ENCODE measurements at regions not wholly inside any gene's neighbourhood (a gene's known extent, or its start where the extent isn't known, plus 50 kb on each side); places are given as distances from the start of the nearest gene placed in this dataset.

DNA sequence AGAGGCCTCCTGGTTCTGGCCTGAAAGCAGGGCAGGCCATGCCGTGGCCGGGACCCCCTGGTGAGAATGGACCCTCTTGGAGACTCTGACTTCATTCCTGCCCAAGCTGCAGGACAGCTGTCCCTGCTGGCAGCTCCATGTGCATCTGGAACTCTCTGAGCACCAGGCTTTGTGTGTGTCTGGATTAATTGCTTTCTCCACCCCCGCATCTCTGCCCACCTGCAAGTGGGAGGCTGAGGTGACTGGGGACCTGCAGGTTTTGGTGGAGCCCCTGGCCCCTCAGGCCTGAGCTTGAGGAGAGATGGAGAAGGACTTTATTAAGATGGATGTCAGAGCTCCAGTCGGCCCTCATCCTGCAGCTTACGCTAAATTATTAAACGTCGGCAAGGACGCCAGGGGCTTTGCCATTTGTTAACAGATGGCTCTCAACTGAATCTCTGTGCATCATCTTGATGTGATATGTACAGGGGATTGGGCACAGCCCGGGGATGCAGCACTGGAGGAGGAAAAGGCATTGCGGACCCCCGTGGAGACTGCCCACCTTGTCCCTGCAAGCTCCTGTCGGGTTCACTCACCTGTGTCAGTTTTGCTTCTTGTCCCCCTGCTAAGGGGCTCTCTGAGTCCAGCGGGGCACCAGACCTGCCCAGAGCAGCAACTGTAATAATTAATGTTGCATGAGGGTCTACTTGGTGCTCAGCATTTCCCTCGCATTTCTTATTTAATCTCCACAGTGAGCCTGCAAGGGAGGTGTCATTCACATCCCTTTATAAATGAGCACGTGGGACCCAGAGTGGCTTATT is 154.1 kb upstream of the RPL38 start:
- CTCF ChIA-PET (ENCODE audit: low intra/inter-chr PET ratio), result interaction anchor here (1.2 kb wide), 1 partner anchor 127 kb away, joined by 3 read pairs; no protein-coding TSS in a partner anchor
- TF ChIP-seq, protein P1, sequence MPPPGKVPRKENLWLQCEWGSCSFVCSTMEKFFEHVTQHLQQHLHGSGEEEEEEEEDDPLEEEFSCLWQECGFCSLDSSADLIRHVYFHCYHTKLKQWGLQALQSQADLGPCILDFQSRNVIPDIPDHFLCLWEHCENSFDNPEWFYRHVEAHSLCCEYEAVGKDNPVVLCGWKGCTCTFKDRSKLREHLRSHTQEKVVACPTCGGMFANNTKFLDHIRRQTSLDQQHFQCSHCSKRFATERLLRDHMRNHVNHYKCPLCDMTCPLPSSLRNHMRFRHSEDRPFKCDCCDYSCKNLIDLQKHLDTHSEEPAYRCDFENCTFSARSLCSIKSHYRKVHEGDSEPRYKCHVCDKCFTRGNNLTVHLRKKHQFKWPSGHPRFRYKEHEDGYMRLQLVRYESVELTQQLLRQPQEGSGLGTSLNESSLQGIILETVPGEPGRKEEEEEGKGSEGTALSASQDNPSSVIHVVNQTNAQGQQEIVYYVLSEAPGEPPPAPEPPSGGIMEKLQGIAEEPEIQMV (tag; conservative IDR thresholded peaks at IDR 0.05; ENCODE audit: low read depth), result no peak
- TF ChIP-seq PHB2 (IDR thresholded peaks at IDR 0.05; ENCODE audit: low read depth) (no peak), ZNF133 (CRISPR knock-in tag; IDR thresholded peaks at IDR 0.05) (no peak), ZNF592 (IDR thresholded peaks at IDR 0.05) (no peak), ZKSCAN8 (CRISPR knock-in tag; IDR thresholded peaks at IDR 0.05) (no peak), TBP (optimal IDR thresholded peaks at IDR 0.05; ENCODE audit: low read depth, low read length) (no peak), GTF2E2 (tag; IDR thresholded peaks at IDR 0.05) (no peak), XRCC3 (IDR thresholded peaks at IDR 0.05) (no peak)
- TF ChIP-seq, protein P2, sequence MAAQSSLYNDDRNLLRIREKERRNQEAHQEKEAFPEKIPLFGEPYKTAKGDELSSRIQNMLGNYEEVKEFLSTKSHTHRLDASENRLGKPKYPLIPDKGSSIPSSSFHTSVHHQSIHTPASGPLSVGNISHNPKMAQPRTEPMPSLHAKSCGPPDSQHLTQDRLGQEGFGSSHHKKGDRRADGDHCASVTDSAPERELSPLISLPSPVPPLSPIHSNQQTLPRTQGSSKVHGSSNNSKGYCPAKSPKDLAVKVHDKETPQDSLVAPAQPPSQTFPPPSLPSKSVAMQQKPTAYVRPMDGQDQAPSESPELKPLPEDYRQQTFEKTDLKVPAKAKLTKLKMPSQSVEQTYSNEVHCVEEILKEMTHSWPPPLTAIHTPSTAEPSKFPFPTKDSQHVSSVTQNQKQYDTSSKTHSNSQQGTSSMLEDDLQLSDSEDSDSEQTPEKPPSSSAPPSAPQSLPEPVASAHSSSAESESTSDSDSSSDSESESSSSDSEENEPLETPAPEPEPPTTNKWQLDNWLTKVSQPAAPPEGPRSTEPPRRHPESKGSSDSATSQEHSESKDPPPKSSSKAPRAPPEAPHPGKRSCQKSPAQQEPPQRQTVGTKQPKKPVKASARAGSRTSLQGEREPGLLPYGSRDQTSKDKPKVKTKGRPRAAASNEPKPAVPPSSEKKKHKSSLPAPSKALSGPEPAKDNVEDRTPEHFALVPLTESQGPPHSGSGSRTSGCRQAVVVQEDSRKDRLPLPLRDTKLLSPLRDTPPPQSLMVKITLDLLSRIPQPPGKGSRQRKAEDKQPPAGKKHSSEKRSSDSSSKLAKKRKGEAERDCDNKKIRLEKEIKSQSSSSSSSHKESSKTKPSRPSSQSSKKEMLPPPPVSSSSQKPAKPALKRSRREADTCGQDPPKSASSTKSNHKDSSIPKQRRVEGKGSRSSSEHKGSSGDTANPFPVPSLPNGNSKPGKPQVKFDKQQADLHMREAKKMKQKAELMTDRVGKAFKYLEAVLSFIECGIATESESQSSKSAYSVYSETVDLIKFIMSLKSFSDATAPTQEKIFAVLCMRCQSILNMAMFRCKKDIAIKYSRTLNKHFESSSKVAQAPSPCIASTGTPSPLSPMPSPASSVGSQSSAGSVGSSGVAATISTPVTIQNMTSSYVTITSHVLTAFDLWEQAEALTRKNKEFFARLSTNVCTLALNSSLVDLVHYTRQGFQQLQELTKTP (IDR thresholded peaks at IDR 0.05; ENCODE audit: low read depth in 1 of 2, partially characterized antibody in 2 of 2), result no peak
- TF ChIP-seq, protein P3, sequence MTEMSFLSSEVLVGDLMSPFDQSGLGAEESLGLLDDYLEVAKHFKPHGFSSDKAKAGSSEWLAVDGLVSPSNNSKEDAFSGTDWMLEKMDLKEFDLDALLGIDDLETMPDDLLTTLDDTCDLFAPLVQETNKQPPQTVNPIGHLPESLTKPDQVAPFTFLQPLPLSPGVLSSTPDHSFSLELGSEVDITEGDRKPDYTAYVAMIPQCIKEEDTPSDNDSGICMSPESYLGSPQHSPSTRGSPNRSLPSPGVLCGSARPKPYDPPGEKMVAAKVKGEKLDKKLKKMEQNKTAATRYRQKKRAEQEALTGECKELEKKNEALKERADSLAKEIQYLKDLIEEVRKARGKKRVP (CRISPR knock-in tag; IDR thresholded peaks at IDR 0.05), result no peak

More for the DNA sequence above, 154.1 kb upstream of the RPL38 start:
- WGBS (ENCODE audit: insufficient coverage, low coverage, missing lambda C conversion rate), result under 1% methylated on average over 15 of the region's 15 CpGs
- Histone ChIP-seq H3K27ac (ENCODE audit: extremely low read depth, low read depth, low read length) (no peak overlapping the region), H3K9me3 (replicated peaks; ENCODE audit: control insufficient read depth, insufficient read depth, low read depth, low read length) (no peaks in the 10 kb centered on the region), H3K4me1 (replicated peaks in 1 of 2; ENCODE audit: control insufficient read depth in 2 of 2, insufficient read depth in 2 of 2, low read length in 2 of 2) (no peaks in the 10 kb centered on the region), H3K4me2 (ENCODE audit: insufficient read depth, low read length) (no peak overlapping the region), H3K9ac (ENCODE audit: insufficient read depth in 1 of 2, low read depth in 2 of 2, low read length in 2 of 2) (no peak overlapping the region; a peak in 1 of 4 replicates), H2AFZ (ENCODE audit: low read depth, low read length) (no peak overlapping the region), H3K79me2 (ENCODE audit: control insufficient read depth, insufficient read depth, low read length) (no peaks in the 10 kb centered on the region), H3K27me3 (ENCODE audit: control insufficient read depth in 2 of 2, insufficient read depth in 2 of 2, low read length in 2 of 2) (peaks cover 24 to 61% of the 10 kb centered on the region in 2 experiments; a peak in 4 of 5 replicates), H3K4me3 (no peak overlapping the region), H3K9me1 (ENCODE audit: control insufficient read depth, insufficient read depth, low read length) (no peaks in the 10 kb centered on the region), H4K20me1 (replicated peaks; ENCODE audit: control insufficient read depth, insufficient read depth, low read length) (peaks cover 12% of the 10 kb centered on the region; the same call in 1 of the 2 replicates), H3K36me3 (ENCODE audit: control insufficient read depth, insufficient read depth, low read length) (no peaks in the 10 kb centered on the region)
- in situ Hi-C loops (cut with MboI) (no loop called here), intact Hi-C loops (cut with micrococcal nuclease) (no loop called here)
- POLR2A ChIA-PET, result interaction anchor here (0.9 to 1.2 kb wide), 2 partner anchors 13 to 19 kb away, joined by 3 to 5 read pairs; no protein-coding TSS in a partner anchor
- BruUV-seq (replicated peaks), result no TSS peak
- DNase-seq (ENCODE audit: extremely low read depth in 1 of 4, low spot score in 3 of 4) (no peak), FAIRE-seq (no peak), ATAC-seq (no peak)
